ENCODE measurements at regions not wholly inside any gene's neighbourhood (a gene's known extent, or its start where the extent isn't known, plus 50 kb on each side); places are given as distances from the start of the nearest gene placed in this dataset.

DNA sequence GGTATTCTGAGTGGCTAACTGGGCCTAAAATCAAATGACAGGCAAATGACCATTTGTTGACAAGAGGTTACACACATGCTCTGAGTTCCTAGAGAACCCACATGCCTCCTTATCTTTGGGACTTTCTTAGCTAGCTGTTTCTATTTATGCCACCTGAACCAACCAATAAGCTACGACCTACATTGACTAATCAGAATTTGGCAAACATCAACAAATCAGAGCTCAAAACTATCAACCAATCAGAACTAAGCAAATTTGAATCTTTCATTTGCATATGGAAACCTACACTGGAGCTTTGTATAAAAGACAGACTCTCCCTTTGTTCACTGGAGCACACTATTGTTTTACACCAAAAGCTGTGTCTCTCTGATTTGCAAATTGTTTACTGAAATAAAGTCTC is 192.0 kb downstream of the CXXC4 start:
- Mint-ChIP-seq H3K4me1 (no peaks in the 10 kb centered on the region), H3K27ac (no peak overlapping the region), H3K4me3 (no peak overlapping the region), H3K9me3 (no peaks in the 10 kb centered on the region; the same call in 2 of the 3 replicates), H3K36me3 (ENCODE audit: low read depth) (no peaks in the 10 kb centered on the region), H3K27me3 (ENCODE audit: insufficient read depth, low read depth, poor library complexity) (no peaks in the 10 kb centered on the region)
- no peak overlapping the region for H3K27ac ChIP-seq (ENCODE audit: low read depth)
- no peaks in the 10 kb centered on the region for H4K20me1 ChIP-seq (replicated peaks; ENCODE audit: insufficient read depth)
- H3K4me2 ChIP-seq = no peak overlapping the region
- no peaks in the 10 kb centered on the region for H3K9me2 ChIP-seq (ENCODE audit: insufficient read depth)
- no peaks in the 10 kb centered on the region for H3K4me1 ChIP-seq (ENCODE audit: insufficient read depth)
- H3F3A ChIP-seq (replicated peaks; ENCODE audit: low read depth) = no peaks in the 10 kb centered on the region
- H3K4me3 ChIP-seq = no peak overlapping the region
- no peaks in the 10 kb centered on the region for H3K27me3 ChIP-seq (ENCODE audit: insufficient read depth)
- no peak overlapping the region for H2AFZ ChIP-seq
- no peaks in the 10 kb centered on the region for H3K79me2 ChIP-seq (replicated peaks; ENCODE audit: insufficient read depth)
- DNase-seq (ENCODE audit: low spot score) (peak; percentile 19), ATAC-seq (no peak)
- no peak for TF ChIP-seq CREB1 (CRISPR knock-in tag; IDR thresholded peaks at IDR 0.05; ENCODE audit: low read depth)
- no peak for TF ChIP-seq NANOG (IDR thresholded peaks at IDR 0.05; ENCODE audit: borderline replicate concordance)
- H3K36me3 ChIP-seq (ENCODE audit: insufficient read depth) = no peaks in the 10 kb centered on the region

DNA sequence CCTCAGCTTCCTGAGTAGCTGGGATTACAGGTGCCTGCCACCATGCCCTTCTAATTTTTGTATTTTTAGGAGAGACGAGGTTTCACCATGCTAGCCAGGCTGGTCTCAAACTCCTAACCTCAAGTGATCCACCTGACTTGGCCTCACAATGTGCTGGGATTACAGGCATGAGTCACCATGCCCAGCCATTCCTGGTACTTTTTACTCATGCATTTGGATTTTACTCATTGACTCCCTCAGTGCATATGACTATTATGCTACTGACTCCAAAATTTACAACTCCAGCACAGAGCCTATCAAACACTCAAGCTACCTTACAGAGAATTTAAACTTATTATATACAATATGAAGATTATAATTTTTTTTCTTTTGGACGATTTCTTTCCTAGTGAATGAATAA is 199.9 kb downstream of the CXXC4 start:
- Mint-ChIP-seq H3K4me3 (no peak overlapping the region), H3K27me3 (ENCODE audit: insufficient read depth, low read depth, poor library complexity) (no peaks in the 10 kb centered on the region), H3K27ac (no peak overlapping the region), H3K9me3 (no peaks in the 10 kb centered on the region), H3K36me3 (ENCODE audit: low read depth) (no peaks in the 10 kb centered on the region), H3K4me1 (no peaks in the 10 kb centered on the region)
- H3K4me3 ChIP-seq = no peak overlapping the region
- ATAC-seq (no peak), DNase-seq (ENCODE audit: low spot score) (no peak)
- H3K9me2 ChIP-seq (ENCODE audit: insufficient read depth) = no peaks in the 10 kb centered on the region
- no peak overlapping the region for H3K27ac ChIP-seq (ENCODE audit: low read depth)
- TF ChIP-seq, protein P1, sequence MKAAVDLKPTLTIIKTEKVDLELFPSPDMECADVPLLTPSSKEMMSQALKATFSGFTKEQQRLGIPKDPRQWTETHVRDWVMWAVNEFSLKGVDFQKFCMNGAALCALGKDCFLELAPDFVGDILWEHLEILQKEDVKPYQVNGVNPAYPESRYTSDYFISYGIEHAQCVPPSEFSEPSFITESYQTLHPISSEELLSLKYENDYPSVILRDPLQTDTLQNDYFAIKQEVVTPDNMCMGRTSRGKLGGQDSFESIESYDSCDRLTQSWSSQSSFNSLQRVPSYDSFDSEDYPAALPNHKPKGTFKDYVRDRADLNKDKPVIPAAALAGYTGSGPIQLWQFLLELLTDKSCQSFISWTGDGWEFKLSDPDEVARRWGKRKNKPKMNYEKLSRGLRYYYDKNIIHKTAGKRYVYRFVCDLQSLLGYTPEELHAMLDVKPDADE (IDR thresholded peaks at IDR 0.05) = no peak
- TF ChIP-seq STAT1 (IDR thresholded peaks at IDR 0.05; ENCODE audit: unreplicated experiment) (no peak), JUNB (IDR thresholded peaks at IDR 0.05; ENCODE audit: unreplicated experiment) (no peak), EZH2 (IDR thresholded peaks at IDR 0.05; ENCODE audit: low read depth, unreplicated experiment) (no peak)
- TF ChIP-seq, protein P2, sequence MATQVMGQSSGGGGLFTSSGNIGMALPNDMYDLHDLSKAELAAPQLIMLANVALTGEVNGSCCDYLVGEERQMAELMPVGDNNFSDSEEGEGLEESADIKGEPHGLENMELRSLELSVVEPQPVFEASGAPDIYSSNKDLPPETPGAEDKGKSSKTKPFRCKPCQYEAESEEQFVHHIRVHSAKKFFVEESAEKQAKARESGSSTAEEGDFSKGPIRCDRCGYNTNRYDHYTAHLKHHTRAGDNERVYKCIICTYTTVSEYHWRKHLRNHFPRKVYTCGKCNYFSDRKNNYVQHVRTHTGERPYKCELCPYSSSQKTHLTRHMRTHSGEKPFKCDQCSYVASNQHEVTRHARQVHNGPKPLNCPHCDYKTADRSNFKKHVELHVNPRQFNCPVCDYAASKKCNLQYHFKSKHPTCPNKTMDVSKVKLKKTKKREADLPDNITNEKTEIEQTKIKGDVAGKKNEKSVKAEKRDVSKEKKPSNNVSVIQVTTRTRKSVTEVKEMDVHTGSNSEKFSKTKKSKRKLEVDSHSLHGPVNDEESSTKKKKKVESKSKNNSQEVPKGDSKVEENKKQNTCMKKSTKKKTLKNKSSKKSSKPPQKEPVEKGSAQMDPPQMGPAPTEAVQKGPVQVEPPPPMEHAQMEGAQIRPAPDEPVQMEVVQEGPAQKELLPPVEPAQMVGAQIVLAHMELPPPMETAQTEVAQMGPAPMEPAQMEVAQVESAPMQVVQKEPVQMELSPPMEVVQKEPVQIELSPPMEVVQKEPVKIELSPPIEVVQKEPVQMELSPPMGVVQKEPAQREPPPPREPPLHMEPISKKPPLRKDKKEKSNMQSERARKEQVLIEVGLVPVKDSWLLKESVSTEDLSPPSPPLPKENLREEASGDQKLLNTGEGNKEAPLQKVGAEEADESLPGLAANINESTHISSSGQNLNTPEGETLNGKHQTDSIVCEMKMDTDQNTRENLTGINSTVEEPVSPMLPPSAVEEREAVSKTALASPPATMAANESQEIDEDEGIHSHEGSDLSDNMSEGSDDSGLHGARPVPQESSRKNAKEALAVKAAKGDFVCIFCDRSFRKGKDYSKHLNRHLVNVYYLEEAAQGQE (IDR thresholded peaks at IDR 0.05; ENCODE audit: unreplicated experiment) = no peak
- no peaks in the 10 kb centered on the region for H3K4me1 ChIP-seq (ENCODE audit: insufficient read depth)
- H3K79me2 ChIP-seq (replicated peaks; ENCODE audit: insufficient read depth) = no peaks in the 10 kb centered on the region
- no peak overlapping the region for H3K4me2 ChIP-seq
- H3K36me3 ChIP-seq (ENCODE audit: insufficient read depth) = no peaks in the 10 kb centered on the region
- no peaks in the 10 kb centered on the region for H4K20me1 ChIP-seq (replicated peaks; ENCODE audit: insufficient read depth)
- no peaks in the 10 kb centered on the region for H3F3A ChIP-seq (replicated peaks; ENCODE audit: low read depth)
- H2AFZ ChIP-seq = no peak overlapping the region
- H3K27me3 ChIP-seq (ENCODE audit: insufficient read depth) = no peaks in the 10 kb centered on the region

Measured in GM23338 (cell line).